PC-9 (cell line): ENCODE measurements at regions not wholly inside any gene's neighbourhood (a gene's known extent, or its start where the extent isn't known, plus 50 kb on each side); places are given as distances from the start of the nearest gene placed in this dataset.

ENCODE experiments used
- BruUV-seq: library from RNA; stranded (reverse); fragments of 400-500 nt; replicated peaks from 2 replicates; lab custom pipeline; 2021; lab: Mats Ljungman, UMichigan
- CTCF ChIA-PET: fragments of 300-600 bp; sonication (Branson Sonifier 250); formaldehyde crosslinking; loops from one replicate; lab custom pipeline; 2022; ENCODE audit warnings: antibody characterized with exemption; lab: Charles Lee
- POLR2A ChIA-PET: fragments of 300-600 bp; sonication (Branson Sonifier 250); formaldehyde crosslinking; loops from one replicate; lab custom pipeline; 2022; ENCODE audit warnings: antibody characterized with exemption; ENCODE audit not compliant: unreplicated experiment; lab: Charles Lee
- DNase-seq, 2 experiments: peaks; one replicate each; pipeline versions ENCODE4 v3.0.0 to v3.0.0-alpha.2; 2015 to 2022; ENCODE audit warnings: mixed read lengths in 1 of 2
- H2AFZ ChIP-seq: fragments of 200-600 bp; sonication (generic); 2 replicates; pipeline ENCODE4 v1.8.1; 2017; ENCODE audit warnings: antibody characterized with exemption
- H3F3A ChIP-seq: fragments of 200-600 bp; sonication (generic); 2 replicates; pipeline ENCODE4 v1.8.1; 2017; ENCODE audit warnings: antibody characterized with exemption, mild to moderate bottlenecking, low read depth; ENCODE audit not compliant: insufficient read depth
- H3K27ac ChIP-seq: fragments of 200-600 bp; sonication (generic); 2 replicates; pipeline ENCODE4 v1.6.1; 2016; ENCODE audit warnings: mixed run types
- H3K27me3 ChIP-seq: fragments of 200-600 bp; sonication (generic); 2 replicates; pipeline ENCODE4 v1.6.1; 2016; ENCODE audit warnings: low read depth, mixed run types; ENCODE audit not compliant: insufficient read depth
- H3K36me3 ChIP-seq: fragments of 200-600 bp; sonication (generic); 2 replicates; pipeline ENCODE4 v1.6.1; 2016; ENCODE audit warnings: low read depth, mixed run types
- H3K4me1 ChIP-seq: fragments of 200-600 bp; sonication (generic); replicated peaks from 2 replicates; pipeline ENCODE4 v1.6.1; 2016; ENCODE audit warnings: mixed run types; ENCODE audit not compliant: insufficient read depth
- H3K4me2 ChIP-seq: fragments of 200-600 bp; sonication (generic); 2 replicates; pipeline ENCODE4 v1.6.1; 2017; ENCODE audit warnings: mixed run types
- H3K4me3 ChIP-seq: fragments of 200-600 bp; sonication (generic); 2 replicates; pipeline ENCODE4 v1.6.1; 2016; ENCODE audit warnings: mixed run types
- H3K79me2 ChIP-seq: fragments of 200-600 bp; sonication (generic); 2 replicates; pipeline ENCODE4 v1.6.1; 2017; ENCODE audit warnings: low read depth, mixed run types
- H3K9me2 ChIP-seq: fragments of 200-600 bp; sonication (generic); 2 replicates; pipeline ENCODE4 v1.8.1; 2017; ENCODE audit warnings: mild to moderate bottlenecking; ENCODE audit not compliant: insufficient read depth
- H3K9me3 ChIP-seq: fragments of 200-600 bp; sonication (generic); 2 replicates; pipeline ENCODE4 v1.8.1; 2016; ENCODE audit warnings: low read depth; ENCODE audit not compliant: insufficient read depth
- H4K20me1 ChIP-seq: fragments of 200-600 bp; sonication (generic); 2 replicates; pipeline ENCODE4 v1.8.1; 2017; ENCODE audit not compliant: insufficient read depth
- CTCF ChIP-seq: fragments of 200-600 bp; sonication (generic); conservative IDR thresholded peaks from 2 replicates; pipeline ENCODE4 v1.6.1; 2017; ENCODE audit warnings: mixed run types, antibody characterized with exemption, mild to moderate bottlenecking, moderate library complexity
- EZH2 ChIP-seq: fragments of 200-600 bp; sonication (generic); IDR thresholded peaks from 2 replicates; pipeline ENCODE4 v1.8.0; 2017; ENCODE audit warnings: antibody characterized with exemption, low read depth
- intact Hi-C: fragments of 100-400 bp; cut with micrococcal nuclease; formaldehyde crosslinking; loops from one replicate; pipeline ENCODE4 v1.10.0; 2022; ENCODE audit not compliant: unreplicated experiment

DNA sequence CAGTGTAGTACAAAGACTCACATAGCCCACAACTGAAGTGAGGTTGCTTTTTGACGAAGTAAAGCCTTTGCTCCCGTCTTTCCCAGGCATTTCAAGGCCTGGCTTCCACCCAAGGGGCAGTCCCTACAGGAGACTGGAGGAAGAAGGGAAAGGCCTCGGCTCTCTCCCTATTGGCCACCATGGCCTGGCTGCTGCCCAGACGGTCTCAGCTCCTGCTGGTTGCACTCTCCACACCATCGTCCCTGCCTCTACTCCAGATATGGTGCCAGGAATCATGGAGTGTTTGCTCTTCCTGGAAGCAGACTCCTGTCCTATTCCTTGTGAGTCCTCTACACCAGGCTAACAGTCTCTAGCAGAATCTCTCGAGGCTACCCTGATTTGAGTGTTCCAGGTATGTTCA lies 124.1 kb upstream of the UQCRFS1 start:
- H3K4me2 ChIP-seq: no peak overlapping the region
- ChIA-PET POLR2A (no interaction called here), CTCF (no interaction called here)
- DNase-seq: no peak
- no peaks in the 10 kb centered on the region for H3F3A ChIP-seq
- no peak overlapping the region for H3K4me3 ChIP-seq
- H3K9me2 ChIP-seq: no peaks in the 10 kb centered on the region; the same call in 1 of the 2 replicates
- no peaks in the 10 kb centered on the region for H3K4me1 ChIP-seq
- H3K36me3 ChIP-seq: no peaks in the 10 kb centered on the region
- H3K79me2 ChIP-seq: no peaks in the 10 kb centered on the region
- intact Hi-C loops: no loop called here
- peaks cover 19% of the 10 kb centered on the region; the same call in 1 of the 2 replicates for H3K27me3 ChIP-seq
- no TSS peak for BruUV-seq
- no peaks in the 10 kb centered on the region for H4K20me1 ChIP-seq
- no peak overlapping the region for H2AFZ ChIP-seq
- H3K9me3 ChIP-seq: no peaks in the 10 kb centered on the region
- no peak overlapping the region for H3K27ac ChIP-seq
- TF ChIP-seq CTCF (no peak), EZH2 (no peak)

DNA sequence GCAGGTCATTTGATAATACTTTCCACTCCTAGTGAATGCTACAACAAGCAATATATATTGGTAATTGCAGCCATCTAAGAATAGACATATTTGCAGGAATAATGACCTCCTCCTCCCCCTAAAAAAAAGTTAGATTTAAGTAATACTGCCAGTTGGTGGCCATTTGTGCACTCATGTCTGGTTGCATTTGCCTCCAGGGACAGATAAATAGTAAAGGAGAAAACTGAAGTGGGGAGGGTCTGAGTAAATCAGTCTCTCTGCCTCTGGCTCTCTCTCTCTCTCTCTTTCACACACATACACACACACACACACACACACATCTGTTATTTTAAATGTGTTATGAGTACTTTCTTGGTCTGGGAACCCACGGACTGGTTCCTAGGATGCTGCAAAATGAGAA lies 125.5 kb upstream of the UQCRFS1 start:
- no peaks in the 10 kb centered on the region for H3K9me3 ChIP-seq
- H3K36me3 ChIP-seq: no peaks in the 10 kb centered on the region
- ChIA-PET CTCF (no interaction called here), POLR2A (no interaction called here)
- no peaks in the 10 kb centered on the region for H3F3A ChIP-seq
- no peak for DNase-seq
- no TSS peak for BruUV-seq
- no peak overlapping the region for H2AFZ ChIP-seq
- no peaks in the 10 kb centered on the region for H3K4me1 ChIP-seq
- no peaks in the 10 kb centered on the region for H4K20me1 ChIP-seq
- H3K27me3 ChIP-seq: peaks cover 12% of the 10 kb centered on the region; the same call in 1 of the 2 replicates
- intact Hi-C loops: no loop called here
- H3K4me3 ChIP-seq: no peak overlapping the region
- TF ChIP-seq CTCF: no peak
- no peak for TF ChIP-seq EZH2
- no peaks in the 10 kb centered on the region; the same call in 1 of the 2 replicates for H3K9me2 ChIP-seq
- no peak overlapping the region for H3K4me2 ChIP-seq
- H3K27ac ChIP-seq: no peak overlapping the region
- no peaks in the 10 kb centered on the region for H3K79me2 ChIP-seq

DNA sequence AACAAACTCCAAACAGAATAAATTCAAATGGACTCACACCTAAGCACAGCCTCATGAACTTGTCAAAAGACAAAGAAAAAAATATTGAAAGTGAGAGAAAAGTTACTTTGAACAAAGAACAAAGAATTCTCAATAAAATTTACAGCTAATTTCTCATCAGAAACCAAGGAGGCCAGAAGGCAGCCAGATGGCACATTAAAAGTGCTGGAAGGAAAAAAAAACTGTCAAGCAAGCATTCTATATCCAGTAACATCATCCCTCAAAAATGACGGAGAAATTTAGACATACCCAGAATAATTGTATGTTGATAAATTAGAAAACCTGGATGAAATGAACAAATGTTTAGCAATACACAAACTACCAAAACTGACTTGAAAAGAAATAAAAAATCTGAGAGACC lies 129.8 kb upstream of the UQCRFS1 start:
- Histone ChIP-seq H3K9me2 (no peaks in the 10 kb centered on the region; the same call in 1 of the 2 replicates), H3K36me3 (no peaks in the 10 kb centered on the region), H3K27ac (no peak overlapping the region), H2AFZ (no peak overlapping the region), H3K79me2 (no peaks in the 10 kb centered on the region), H3K27me3 (no peaks in the 10 kb centered on the region), H3K4me2 (no peak overlapping the region), H4K20me1 (no peaks in the 10 kb centered on the region), H3K4me3 (no peak overlapping the region), H3K9me3 (peaks cover 6% of the 10 kb centered on the region; the same call in 1 of the 2 replicates), H3F3A (no peaks in the 10 kb centered on the region), H3K4me1 (no peaks in the 10 kb centered on the region)
- intact Hi-C loops: no loop called here
- POLR2A ChIA-PET: no interaction called here
- TF ChIP-seq EZH2 (no peak), CTCF (no peak)
- no peak for DNase-seq
- no TSS peak for BruUV-seq
- CTCF ChIA-PET: no interaction called here
